ENCODE measurements at regions not wholly inside any gene's neighbourhood (a gene's known extent, or its start where the extent isn't known, plus 50 kb on each side); places are given as distances from the start of the nearest gene placed in this dataset.

DNA sequence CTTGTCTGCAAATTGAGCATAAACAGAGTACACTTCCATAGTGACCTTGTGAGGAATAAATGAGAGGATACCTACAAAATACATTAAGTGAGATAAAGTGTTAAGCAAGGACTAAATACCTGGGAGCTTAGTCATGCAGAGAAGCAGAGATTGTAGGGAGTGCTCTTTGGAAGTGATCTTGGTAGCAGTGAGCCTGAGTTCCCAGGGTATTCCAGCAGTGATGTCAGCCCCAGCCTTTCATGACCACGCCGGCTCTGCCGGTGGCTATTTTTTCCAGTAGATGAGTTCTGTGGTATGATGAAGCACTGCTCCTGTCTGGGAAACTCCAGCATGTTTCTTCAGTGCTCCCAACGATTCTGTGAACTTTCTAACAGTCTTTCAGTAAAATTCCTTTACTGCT lies 391.5 kb upstream of the IGFBP7 start:
- H2BK20ac ChIP-seq (ENCODE audit: low read depth, low read length, poor library complexity, severe bottlenecking), result no peak overlapping the region
- no peak overlapping the region for H3K4me2 ChIP-seq (ENCODE audit: insufficient read depth, insufficient read length, low read length)
- H2AFZ ChIP-seq (ENCODE audit: low read length), result no peak overlapping the region
- no peak overlapping the region for H4K8ac ChIP-seq (replicated peaks; ENCODE audit: insufficient read length, low read depth, low read length)
- no peak overlapping the region for H2BK12ac ChIP-seq (ENCODE audit: insufficient read length, low read depth, low read length)
- H2BK120ac ChIP-seq (ENCODE audit: low read depth, low read length, poor library complexity, severe bottlenecking), result no peak overlapping the region
- no peaks in the 10 kb centered on the region for H4K20me1 ChIP-seq (ENCODE audit: control insufficient read depth, insufficient read depth, insufficient read length)
- no peak overlapping the region for H3K9ac ChIP-seq (ENCODE audit: extremely low read depth, insufficient read length, low read length)
- H3K4me3 Mint-ChIP-seq, result no peak overlapping the region
- H3K14ac ChIP-seq (ENCODE audit: insufficient read depth, low read length), result no peak overlapping the region
- WGBS (ENCODE audit: extremely low coverage, insufficient read length, low lambda C conversion rate), result no CpG with 5 or more reads among the region's 4 CpGs
- H3K23ac ChIP-seq (ENCODE audit: insufficient read length, low read depth, low read length), result no peak overlapping the region
- H2BK5ac ChIP-seq (ENCODE audit: insufficient read length, low read length), result no peak overlapping the region
- no peak overlapping the region for H4K5ac ChIP-seq (ENCODE audit: insufficient read length, low read depth, low read length)
- TF ChIP-seq, protein P1, sequence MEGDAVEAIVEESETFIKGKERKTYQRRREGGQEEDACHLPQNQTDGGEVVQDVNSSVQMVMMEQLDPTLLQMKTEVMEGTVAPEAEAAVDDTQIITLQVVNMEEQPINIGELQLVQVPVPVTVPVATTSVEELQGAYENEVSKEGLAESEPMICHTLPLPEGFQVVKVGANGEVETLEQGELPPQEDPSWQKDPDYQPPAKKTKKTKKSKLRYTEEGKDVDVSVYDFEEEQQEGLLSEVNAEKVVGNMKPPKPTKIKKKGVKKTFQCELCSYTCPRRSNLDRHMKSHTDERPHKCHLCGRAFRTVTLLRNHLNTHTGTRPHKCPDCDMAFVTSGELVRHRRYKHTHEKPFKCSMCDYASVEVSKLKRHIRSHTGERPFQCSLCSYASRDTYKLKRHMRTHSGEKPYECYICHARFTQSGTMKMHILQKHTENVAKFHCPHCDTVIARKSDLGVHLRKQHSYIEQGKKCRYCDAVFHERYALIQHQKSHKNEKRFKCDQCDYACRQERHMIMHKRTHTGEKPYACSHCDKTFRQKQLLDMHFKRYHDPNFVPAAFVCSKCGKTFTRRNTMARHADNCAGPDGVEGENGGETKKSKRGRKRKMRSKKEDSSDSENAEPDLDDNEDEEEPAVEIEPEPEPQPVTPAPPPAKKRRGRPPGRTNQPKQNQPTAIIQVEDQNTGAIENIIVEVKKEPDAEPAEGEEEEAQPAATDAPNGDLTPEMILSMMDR (conservative IDR thresholded peaks at IDR 0.05), result no peak
- 0 out of 4 replicates have a peak, but pooled peaks cover 0 to 2% of the 10 kb centered on the region in 2 experiments for H3K4me1 Mint-ChIP-seq
- no peaks in the 10 kb centered on the region for H3K79me2 ChIP-seq (ENCODE audit: insufficient read depth, low read length)
- DNase-seq, result no peak
- no peaks in the 10 kb centered on the region for H3K23me2 ChIP-seq (ENCODE audit: insufficient read length, low read depth, low read length, poor library complexity, severe bottlenecking)
- no peak overlapping the region for H3K27ac Mint-ChIP-seq
- H3K4me1 ChIP-seq (ENCODE audit: insufficient read depth, low read length), result no peaks in the 10 kb centered on the region
- H3K27me3 Mint-ChIP-seq (ENCODE audit: low read depth), result no peaks in the 10 kb centered on the region
- no peaks in the 10 kb centered on the region for H3K27me3 ChIP-seq (ENCODE audit: insufficient read depth, low read length)
- no peaks in the 10 kb centered on the region for H3K9me3 Mint-ChIP-seq
- no peak overlapping the region for H3K56ac ChIP-seq (ENCODE audit: insufficient read length, low read depth, low read length)
- no peak overlapping the region for H3K27ac ChIP-seq (ENCODE audit: insufficient read length, low read depth, low read length)
- no peak overlapping the region for H3K18ac ChIP-seq (ENCODE audit: insufficient read length, low read depth, low read length)
- H3K36me3 Mint-ChIP-seq (ENCODE audit: insufficient read depth in 1 of 3, low read depth in 3 of 3), result no peaks in the 10 kb centered on the region; a peak in 1 of 7 replicates
- no peak overlapping the region for H2BK15ac ChIP-seq (ENCODE audit: low read depth, low read length)
- no peak overlapping the region for H2AK5ac ChIP-seq (ENCODE audit: insufficient read length, low read length)
- no peaks in the 10 kb centered on the region for H3K9me3 ChIP-seq (ENCODE audit: control insufficient read depth, low read depth, low read length)
- no peak overlapping the region for H3K4ac ChIP-seq (ENCODE audit: low read depth, low read length)
- no peaks in the 10 kb centered on the region for H3K79me1 ChIP-seq (ENCODE audit: insufficient read depth, low read depth, low read length, poor library complexity, severe bottlenecking)
- H3T11ph ChIP-seq (ENCODE audit: low read length), result no peak overlapping the region
- no peak overlapping the region for H4K91ac ChIP-seq (ENCODE audit: insufficient read length, low read depth, low read length)
